Neural cell (in vitro differentiated cells): ENCODE measurements at regions not wholly inside any gene's neighbourhood (a gene's known extent, or its start where the extent isn't known, plus 50 kb on each side); places are given as distances from the start of the nearest gene placed in this dataset.

Source experiments
- H2AFZ ChIP-seq: fragments of 200-600, 300-800 bp; sonication (generic), shearing (Covaris generic); 2 replicates; pipeline ENCODE4 v1.6.0; 2014; ENCODE audit warnings: low read depth, mild to moderate bottlenecking, antibody characterized with exemption, low read length, moderate library complexity
- H3F3A ChIP-seq: fragments of 200-600 bp; shearing (Covaris generic); 2 replicates; pipeline ENCODE4 v1.6.1; 2016; ENCODE audit warnings: mild to moderate bottlenecking, moderate library complexity, mixed read lengths, antibody characterized with exemption, low read length; ENCODE audit not compliant: insufficient read depth, poor library complexity, severe bottlenecking
- H3K27ac ChIP-seq: fragments of 200-600, 300-800 bp; sonication (generic), shearing (Covaris generic); 2 replicates; pipeline ENCODE4 v1.5.1; 2014; ENCODE audit warnings: mild to moderate bottlenecking, low read length, moderate library complexity
- H3K27me3 ChIP-seq: fragments of 300-800, 200-600 bp; sonication (generic), shearing (Covaris generic); 2 replicates; pipeline ENCODE4 v1.6.0; 2014; ENCODE audit warnings: mild to moderate bottlenecking, low read depth, low read length, moderate library complexity; ENCODE audit not compliant: insufficient read depth
- H3K36me3 ChIP-seq: fragments of 300-800, 200-600 bp; sonication (generic), shearing (Covaris generic); 2 replicates; pipeline ENCODE4 v1.5.1; 2014; ENCODE audit warnings: mild to moderate bottlenecking, antibody characterized with exemption, low read length, moderate library complexity; ENCODE audit not compliant: insufficient read depth
- H3K4me2 ChIP-seq: fragments of 300-800, 200-600 bp; sonication (generic), shearing (Covaris generic); 2 replicates; pipeline ENCODE4 v1.6.0; 2014; ENCODE audit warnings: mild to moderate bottlenecking, low read length
- H3K4me3 ChIP-seq: fragments of 300-800, 200-600 bp; sonication (generic), shearing (Covaris generic); 2 replicates; pipeline ENCODE4 v1.5.1; 2014; ENCODE audit warnings: mild to moderate bottlenecking, low read length, moderate library complexity
- H3K79me2 ChIP-seq: fragments of 200-600 bp; shearing (Covaris generic); replicated peaks from 2 replicates; pipeline ENCODE4 v1.6.0; 2014; ENCODE audit warnings: mild to moderate bottlenecking, low read length, moderate library complexity; ENCODE audit not compliant: insufficient read depth
- H3K9ac ChIP-seq: fragments of 300-800, 200-600 bp; sonication (generic), shearing (Covaris generic); 2 replicates; pipeline ENCODE4 v1.6.1; 2016; ENCODE audit warnings: mild to moderate bottlenecking, low read length, mixed read lengths
- H3K9me2 ChIP-seq: fragments of 200-600 bp; shearing (Covaris generic); 2 replicates; pipeline ENCODE4 v1.6.1; 2016; ENCODE audit warnings: mild to moderate bottlenecking, low read length, mixed read lengths; ENCODE audit not compliant: insufficient read depth
- H3K9me3 ChIP-seq: fragments of 200-600, 300-800 bp; sonication (generic), shearing (Covaris generic); 2 replicates; pipeline ENCODE4 v1.6.1; 2016; ENCODE audit warnings: mild to moderate bottlenecking, mixed run types, low read length, moderate library complexity, mixed read lengths
- H4K20me1 ChIP-seq: fragments of 200-600 bp; shearing (Covaris generic); 2 replicates; pipeline ENCODE4 v1.6.1; 2016; ENCODE audit warnings: mild to moderate bottlenecking, mixed run types; ENCODE audit not compliant: insufficient read depth
- EP300 ChIP-seq: fragments of 450-650 bp; conservative IDR thresholded peaks from 2 replicates; pipeline ENCODE4 v1.6.1; 2014; ENCODE audit warnings: antibody characterized with exemption, mild to moderate bottlenecking, moderate library complexity; ENCODE audit not compliant: poor library complexity, severe bottlenecking
- EZH2 ChIP-seq: fragments of 200-600, 300-800 bp; shearing (Covaris generic), sonication (generic); IDR thresholded peaks from 2 replicates; pipeline ENCODE4 v1.6.1; 2014; ENCODE audit warnings: antibody characterized with exemption, low read length, borderline replicate concordance, mild to moderate bottlenecking; ENCODE audit not compliant: insufficient read depth, poor library complexity, severe bottlenecking
- MXI1 ChIP-seq: fragments of 450-650 bp; conservative IDR thresholded peaks from 2 replicates; pipeline ENCODE4 v1.6.1; 2014; ENCODE audit warnings: antibody characterized with exemption, mild to moderate bottlenecking; ENCODE audit not compliant: poor library complexity, severe bottlenecking
- POLR2AphosphoS5 ChIP-seq: IDR thresholded peaks from 2 replicates; pipeline ENCODE4 v1.6.1; 2012
- RAD21 ChIP-seq: fragments of 450-650 bp; conservative IDR thresholded peaks from 2 replicates; pipeline ENCODE4 v1.6.1; 2014; ENCODE audit warnings: antibody characterized with exemption, mild to moderate bottlenecking, moderate library complexity
- SMC3 ChIP-seq: fragments of 450-650 bp; conservative IDR thresholded peaks from 2 replicates; pipeline ENCODE4 v1.6.1; 2014; ENCODE audit warnings: antibody characterized with exemption, mild to moderate bottlenecking, moderate library complexity; ENCODE audit not compliant: poor library complexity
- TAF1 ChIP-seq: IDR thresholded peaks from 2 replicates; pipeline ENCODE4 v1.6.1; 2012; ENCODE audit warnings: low read depth
- TF ChIP-seq, protein P1 (sequence below): fragments of 450-650 bp; IDR thresholded peaks from 2 replicates; pipeline ENCODE4 v1.5.1; 2014; ENCODE audit warnings: antibody characterized with exemption, mild to moderate bottlenecking, moderate library complexity; ENCODE audit not compliant: poor library complexity, severe bottlenecking
- TF ChIP-seq, protein P2 (sequence below): IDR thresholded peaks from 2 replicates; pipeline ENCODE4 v1.6.1; 2012; ENCODE audit warnings: borderline replicate concordance

DNA sequence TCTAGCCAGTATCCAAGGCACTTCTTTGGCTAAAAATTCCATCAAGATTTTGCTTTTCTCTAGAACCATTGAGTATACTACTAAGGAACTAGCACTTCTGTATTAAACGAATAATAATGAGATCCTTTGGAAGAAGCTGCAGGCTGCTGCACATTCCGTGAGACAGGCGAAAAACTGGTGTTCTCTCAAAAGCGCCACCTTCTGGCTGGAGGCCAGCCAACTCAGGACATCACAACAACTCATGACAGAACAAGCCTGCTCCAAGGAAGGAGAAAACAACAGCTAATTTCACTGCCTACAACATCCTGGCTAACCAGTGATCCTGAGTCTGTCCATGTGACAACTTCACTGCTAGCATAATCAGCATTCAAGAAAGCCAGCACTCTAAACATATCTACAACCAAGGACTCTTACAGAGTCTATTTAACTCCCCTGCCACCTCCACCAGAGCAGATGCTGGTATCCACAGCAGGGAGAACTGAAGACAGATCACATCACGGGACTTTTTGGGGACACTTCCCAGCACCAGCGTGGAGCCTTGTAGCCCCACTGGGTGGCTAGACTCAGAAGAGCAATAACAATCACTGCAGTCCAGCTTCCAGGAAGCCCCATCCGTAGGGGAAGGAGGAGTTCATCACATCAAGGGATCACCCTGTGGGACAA, 150.5 kb downstream of the YTHDC2 start:
- H3K9ac ChIP-seq, result no peak overlapping the region
- H3F3A ChIP-seq, result no peaks in the 10 kb centered on the region
- no peak overlapping the region for H2AFZ ChIP-seq
- H3K27ac ChIP-seq, result no peak overlapping the region
- no peak overlapping the region for H3K4me3 ChIP-seq
- no peak for TF ChIP-seq MXI1
- TF ChIP-seq POLR2AphosphoS5, result no peak
- TF ChIP-seq RAD21, result no peak
- TF ChIP-seq SMC3, result no peak
- TF ChIP-seq EP300, result no peak
- no peak for TF ChIP-seq EZH2
- TF ChIP-seq, protein P1, sequence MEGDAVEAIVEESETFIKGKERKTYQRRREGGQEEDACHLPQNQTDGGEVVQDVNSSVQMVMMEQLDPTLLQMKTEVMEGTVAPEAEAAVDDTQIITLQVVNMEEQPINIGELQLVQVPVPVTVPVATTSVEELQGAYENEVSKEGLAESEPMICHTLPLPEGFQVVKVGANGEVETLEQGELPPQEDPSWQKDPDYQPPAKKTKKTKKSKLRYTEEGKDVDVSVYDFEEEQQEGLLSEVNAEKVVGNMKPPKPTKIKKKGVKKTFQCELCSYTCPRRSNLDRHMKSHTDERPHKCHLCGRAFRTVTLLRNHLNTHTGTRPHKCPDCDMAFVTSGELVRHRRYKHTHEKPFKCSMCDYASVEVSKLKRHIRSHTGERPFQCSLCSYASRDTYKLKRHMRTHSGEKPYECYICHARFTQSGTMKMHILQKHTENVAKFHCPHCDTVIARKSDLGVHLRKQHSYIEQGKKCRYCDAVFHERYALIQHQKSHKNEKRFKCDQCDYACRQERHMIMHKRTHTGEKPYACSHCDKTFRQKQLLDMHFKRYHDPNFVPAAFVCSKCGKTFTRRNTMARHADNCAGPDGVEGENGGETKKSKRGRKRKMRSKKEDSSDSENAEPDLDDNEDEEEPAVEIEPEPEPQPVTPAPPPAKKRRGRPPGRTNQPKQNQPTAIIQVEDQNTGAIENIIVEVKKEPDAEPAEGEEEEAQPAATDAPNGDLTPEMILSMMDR, result no peak
- TF ChIP-seq, protein P2, sequence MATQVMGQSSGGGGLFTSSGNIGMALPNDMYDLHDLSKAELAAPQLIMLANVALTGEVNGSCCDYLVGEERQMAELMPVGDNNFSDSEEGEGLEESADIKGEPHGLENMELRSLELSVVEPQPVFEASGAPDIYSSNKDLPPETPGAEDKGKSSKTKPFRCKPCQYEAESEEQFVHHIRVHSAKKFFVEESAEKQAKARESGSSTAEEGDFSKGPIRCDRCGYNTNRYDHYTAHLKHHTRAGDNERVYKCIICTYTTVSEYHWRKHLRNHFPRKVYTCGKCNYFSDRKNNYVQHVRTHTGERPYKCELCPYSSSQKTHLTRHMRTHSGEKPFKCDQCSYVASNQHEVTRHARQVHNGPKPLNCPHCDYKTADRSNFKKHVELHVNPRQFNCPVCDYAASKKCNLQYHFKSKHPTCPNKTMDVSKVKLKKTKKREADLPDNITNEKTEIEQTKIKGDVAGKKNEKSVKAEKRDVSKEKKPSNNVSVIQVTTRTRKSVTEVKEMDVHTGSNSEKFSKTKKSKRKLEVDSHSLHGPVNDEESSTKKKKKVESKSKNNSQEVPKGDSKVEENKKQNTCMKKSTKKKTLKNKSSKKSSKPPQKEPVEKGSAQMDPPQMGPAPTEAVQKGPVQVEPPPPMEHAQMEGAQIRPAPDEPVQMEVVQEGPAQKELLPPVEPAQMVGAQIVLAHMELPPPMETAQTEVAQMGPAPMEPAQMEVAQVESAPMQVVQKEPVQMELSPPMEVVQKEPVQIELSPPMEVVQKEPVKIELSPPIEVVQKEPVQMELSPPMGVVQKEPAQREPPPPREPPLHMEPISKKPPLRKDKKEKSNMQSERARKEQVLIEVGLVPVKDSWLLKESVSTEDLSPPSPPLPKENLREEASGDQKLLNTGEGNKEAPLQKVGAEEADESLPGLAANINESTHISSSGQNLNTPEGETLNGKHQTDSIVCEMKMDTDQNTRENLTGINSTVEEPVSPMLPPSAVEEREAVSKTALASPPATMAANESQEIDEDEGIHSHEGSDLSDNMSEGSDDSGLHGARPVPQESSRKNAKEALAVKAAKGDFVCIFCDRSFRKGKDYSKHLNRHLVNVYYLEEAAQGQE, result no peak
- TF ChIP-seq TAF1, result no peak
- H4K20me1 ChIP-seq, result no peaks in the 10 kb centered on the region
- H3K9me3 ChIP-seq, result no peaks in the 10 kb centered on the region
- no peaks in the 10 kb centered on the region for H3K79me2 ChIP-seq
- no peaks in the 10 kb centered on the region for H3K27me3 ChIP-seq
- no peaks in the 10 kb centered on the region for H3K9me2 ChIP-seq
- H3K36me3 ChIP-seq, result no peaks in the 10 kb centered on the region
- H3K4me2 ChIP-seq, result no peak overlapping the region

DNA sequence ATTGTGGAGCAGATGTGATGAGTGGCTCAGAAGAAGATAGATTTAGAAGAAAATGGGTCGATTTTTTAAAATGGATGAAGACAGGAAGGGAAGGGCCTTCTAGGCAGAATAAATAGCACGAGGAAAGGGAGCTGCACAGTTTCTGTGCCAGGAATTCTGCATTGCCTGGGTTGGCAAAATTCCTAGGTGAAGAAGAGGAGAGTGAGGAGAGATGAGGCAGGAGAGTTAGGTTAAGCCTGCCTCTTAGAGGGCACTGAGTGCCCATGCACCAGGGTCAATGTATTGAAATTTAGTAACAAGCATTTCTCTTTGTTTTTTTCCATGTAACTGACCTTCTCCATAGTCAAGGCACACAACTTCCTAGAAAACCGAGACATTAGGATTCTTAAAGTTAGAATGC, 159.5 kb downstream of the YTHDC2 start:
- TF ChIP-seq EP300, result no peak
- no peak for TF ChIP-seq RAD21
- TF ChIP-seq MXI1, result no peak
- TF ChIP-seq, protein P1, result no peak
- TF ChIP-seq EZH2, result no peak
- TF ChIP-seq TAF1, result no peak
- TF ChIP-seq, protein P2, result no peak
- no peak for TF ChIP-seq SMC3
- no peak for TF ChIP-seq POLR2AphosphoS5
- Histone ChIP-seq H3K4me2 (no peak overlapping the region), H2AFZ (no peak overlapping the region), H3K9ac (no peak overlapping the region), H4K20me1 (no peaks in the 10 kb centered on the region), H3K36me3 (no peaks in the 10 kb centered on the region), H3K27ac (no peak overlapping the region), H3K9me2 (no peaks in the 10 kb centered on the region), H3F3A (no peaks in the 10 kb centered on the region), H3K79me2 (no peaks in the 10 kb centered on the region), H3K27me3 (no peaks in the 10 kb centered on the region), H3K9me3 (no peaks in the 10 kb centered on the region), H3K4me3 (no peak overlapping the region)
